Endodermal cell (in vitro differentiated cells): ENCODE measurements at regions not wholly inside any gene's neighbourhood (a gene's known extent, or its start where the extent isn't known, plus 50 kb on each side); places are given as distances from the start of the nearest gene placed in this dataset.
"Not testable (repeated sequence)": the region's sequence is repeated elsewhere in the genome, so short reads cannot be mapped to it uniquely, and the experiment has no call there.

ENCODE experiments used
- DNase-seq: peaks from one replicate; pipeline ENCODE4 v3.0.0-alpha.2; 2017
- H3K27ac ChIP-seq: 2 replicates; pipeline ENCODE4 v1.5.1; 2013; ENCODE audit warnings: mild to moderate bottlenecking, low read depth, low read length, moderate library complexity
- H3K27me3 ChIP-seq: 2 replicates; pipeline ENCODE4 v1.6.1; 2013; ENCODE audit warnings: mild to moderate bottlenecking, low read length, moderate library complexity; ENCODE audit not compliant: insufficient read depth, control insufficient read depth, poor library complexity, severe bottlenecking
- H3K36me3 ChIP-seq: 2 replicates; pipeline ENCODE4 v1.7.0; 2013; ENCODE audit warnings: mild to moderate bottlenecking, low read length, moderate library complexity; ENCODE audit not compliant: control insufficient read depth, insufficient read depth
- H3K4me1 ChIP-seq: one replicate; pipeline ENCODE4 v1.7.0; 2013; ENCODE audit warnings: low read length; ENCODE audit not compliant: control insufficient read depth, insufficient read depth
- H3K4me3 ChIP-seq: 2 replicates; pipeline ENCODE4 v1.5.1; 2013; ENCODE audit warnings: mild to moderate bottlenecking, low read length, moderate library complexity
- H3K9ac ChIP-seq: 2 replicates; pipeline ENCODE4 v1.6.1; 2013; ENCODE audit warnings: mild to moderate bottlenecking, low read length, moderate library complexity; ENCODE audit not compliant: poor library complexity, severe bottlenecking; ENCODE audit errors: extremely low read depth
- H3K9me3 ChIP-seq: 2 replicates; pipeline ENCODE4 v1.6.1; 2013; ENCODE audit warnings: mild to moderate bottlenecking, low read length, moderate library complexity; ENCODE audit not compliant: control insufficient read depth
- H3K27ac Mint-ChIP-seq: 2 replicates; pipeline ENCODE4 v1.8.0; 2020; ENCODE audit warnings: mixed read lengths
- H3K27me3 Mint-ChIP-seq: 2 replicates; pipeline ENCODE4 v1.8.0; 2021; ENCODE audit warnings: mild to moderate bottlenecking, mixed read lengths; ENCODE audit not compliant: insufficient read depth
- H3K36me3 Mint-ChIP-seq: 2 replicates; pipeline ENCODE4 v1.8.0; 2020; ENCODE audit warnings: low read depth, mixed read lengths
- H3K4me1 Mint-ChIP-seq: 2 replicates; pipeline ENCODE4 v1.8.0; 2020; ENCODE audit warnings: mixed read lengths
- H3K4me3 Mint-ChIP-seq: 2 replicates; pipeline ENCODE4 v1.8.0; 2020; ENCODE audit warnings: mild to moderate bottlenecking, moderate library complexity, mixed read lengths
- H3K9me3 Mint-ChIP-seq: 2 replicates; pipeline ENCODE4 v1.8.0; 2020; ENCODE audit warnings: mild to moderate bottlenecking, mixed read lengths
- WGBS, 2 experiments: methylation state at CpG; one replicate each; pipeline versions ENCODE4 v1.1.5 to v1.1.7; 2013; ENCODE audit warnings: missing lambda C conversion rate in 2 of 2, mixed read lengths in 1 of 2; ENCODE audit not compliant: insufficient coverage in 1 of 2, insufficient read length in 1 of 2; 5-methylcytosine and 5-hydroxymethylcytosine counted together
- TF ChIP-seq, protein P1 (sequence below): fragments of 200-600 bp; sonication (generic); conservative IDR thresholded peaks from 2 replicates; pipeline ENCODE4 v1.5.0; 2021; ENCODE audit warnings: antibody characterized with exemption, mild to moderate bottlenecking

DNA sequence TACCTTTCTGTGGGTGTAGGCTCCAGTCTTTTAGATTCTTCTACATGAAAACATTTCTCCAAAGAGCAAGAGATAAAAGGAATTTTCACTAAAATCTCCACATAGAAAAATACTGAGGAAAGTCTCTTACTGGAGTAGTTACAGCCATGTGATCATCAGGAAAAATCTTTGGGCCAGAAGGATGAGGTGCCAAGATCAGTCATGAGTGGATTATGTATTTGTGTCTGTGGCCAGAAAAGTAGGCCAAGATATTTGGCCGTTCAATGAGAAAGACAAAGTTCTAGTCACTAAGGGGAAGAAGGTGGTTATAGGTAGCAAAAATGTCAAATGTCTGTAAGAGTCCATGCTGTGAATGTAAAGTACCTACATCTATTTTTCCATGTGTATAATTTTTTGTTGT, 339.3 kb downstream of the NSUN3 start:
- Histone ChIP-seq H3K4me1 (peaks cover 8% of the 10 kb centered on the region), H3K27me3 (no peaks in the 10 kb centered on the region), H3K9me3 (no peaks in the 10 kb centered on the region), H3K27ac (no peak overlapping the region), H3K4me3 (no peak overlapping the region), H3K36me3 (no peaks in the 10 kb centered on the region), H3K9ac (no peak overlapping the region)
- Mint-ChIP-seq H3K4me1 (peaks cover 18% of the 10 kb centered on the region), H3K4me3 (no peak overlapping the region), H3K27ac (no peak overlapping the region), H3K9me3 (no peaks in the 10 kb centered on the region), H3K27me3 (no peaks in the 10 kb centered on the region), H3K36me3 (no peaks in the 10 kb centered on the region)
- 89% methylated on average over 1 of the region's 1 CpG; no CpG with 5 or more reads in 1 of the 2 experiments for WGBS, 2 experiments
- TF ChIP-seq, protein P1, sequence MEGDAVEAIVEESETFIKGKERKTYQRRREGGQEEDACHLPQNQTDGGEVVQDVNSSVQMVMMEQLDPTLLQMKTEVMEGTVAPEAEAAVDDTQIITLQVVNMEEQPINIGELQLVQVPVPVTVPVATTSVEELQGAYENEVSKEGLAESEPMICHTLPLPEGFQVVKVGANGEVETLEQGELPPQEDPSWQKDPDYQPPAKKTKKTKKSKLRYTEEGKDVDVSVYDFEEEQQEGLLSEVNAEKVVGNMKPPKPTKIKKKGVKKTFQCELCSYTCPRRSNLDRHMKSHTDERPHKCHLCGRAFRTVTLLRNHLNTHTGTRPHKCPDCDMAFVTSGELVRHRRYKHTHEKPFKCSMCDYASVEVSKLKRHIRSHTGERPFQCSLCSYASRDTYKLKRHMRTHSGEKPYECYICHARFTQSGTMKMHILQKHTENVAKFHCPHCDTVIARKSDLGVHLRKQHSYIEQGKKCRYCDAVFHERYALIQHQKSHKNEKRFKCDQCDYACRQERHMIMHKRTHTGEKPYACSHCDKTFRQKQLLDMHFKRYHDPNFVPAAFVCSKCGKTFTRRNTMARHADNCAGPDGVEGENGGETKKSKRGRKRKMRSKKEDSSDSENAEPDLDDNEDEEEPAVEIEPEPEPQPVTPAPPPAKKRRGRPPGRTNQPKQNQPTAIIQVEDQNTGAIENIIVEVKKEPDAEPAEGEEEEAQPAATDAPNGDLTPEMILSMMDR: no peak
- no peak for DNase-seq

DNA sequence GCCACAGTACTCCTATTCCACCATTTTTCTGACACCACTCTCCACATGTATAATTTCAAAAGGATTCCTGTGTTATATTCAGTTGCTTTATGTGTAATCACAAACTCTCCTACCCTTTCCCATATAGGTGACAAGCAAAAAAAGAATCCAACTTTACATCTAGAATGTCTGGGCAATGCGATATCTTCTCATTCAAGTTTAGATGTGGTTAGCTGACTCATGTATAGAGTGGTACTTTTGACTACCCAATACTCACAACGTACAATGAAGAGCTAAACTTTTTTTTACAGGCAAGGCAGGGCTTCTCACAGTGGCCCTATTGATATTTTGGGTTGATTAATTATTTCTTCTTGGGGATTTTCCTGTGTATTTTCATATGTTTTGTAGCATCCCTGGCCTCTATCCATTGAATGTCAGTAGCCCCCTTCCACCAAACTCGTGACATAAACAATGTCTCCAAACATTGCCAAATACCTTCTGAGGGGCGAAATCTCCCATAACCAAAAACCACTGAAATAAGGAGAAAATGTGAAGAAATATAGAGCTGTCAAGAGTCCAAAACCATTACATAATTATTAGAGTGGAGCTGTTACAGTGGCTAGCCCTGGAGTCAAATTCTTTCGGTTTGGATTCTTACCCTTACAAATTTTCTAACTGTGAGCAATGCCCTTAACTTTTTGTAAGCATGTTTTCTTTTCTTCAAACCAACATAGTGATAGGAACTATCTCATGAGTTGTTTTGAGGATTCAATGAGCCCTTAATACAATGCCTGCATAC, 342.6 kb downstream of the NSUN3 start:
- Mint-ChIP-seq H3K36me3 (no peaks in the 10 kb centered on the region), H3K27ac (no peak overlapping the region), H3K4me1 (peaks cover 24% of the 10 kb centered on the region), H3K27me3 (no peaks in the 10 kb centered on the region), H3K4me3 (no peak overlapping the region), H3K9me3 (no peaks in the 10 kb centered on the region)
- TF ChIP-seq, protein P1: no peak
- Histone ChIP-seq H3K27me3 (no peaks in the 10 kb centered on the region), H3K36me3 (no peaks in the 10 kb centered on the region), H3K27ac (no peak overlapping the region), H3K4me3 (no peak overlapping the region), H3K9me3 (no peaks in the 10 kb centered on the region), H3K9ac (no peak overlapping the region), H3K4me1 (peaks cover 3% of the 10 kb centered on the region)
- WGBS, 2 experiments: 99 to 100% methylated on average over 1 to 5 of the region's 5 CpGs
- DNase-seq: no peak

DNA sequence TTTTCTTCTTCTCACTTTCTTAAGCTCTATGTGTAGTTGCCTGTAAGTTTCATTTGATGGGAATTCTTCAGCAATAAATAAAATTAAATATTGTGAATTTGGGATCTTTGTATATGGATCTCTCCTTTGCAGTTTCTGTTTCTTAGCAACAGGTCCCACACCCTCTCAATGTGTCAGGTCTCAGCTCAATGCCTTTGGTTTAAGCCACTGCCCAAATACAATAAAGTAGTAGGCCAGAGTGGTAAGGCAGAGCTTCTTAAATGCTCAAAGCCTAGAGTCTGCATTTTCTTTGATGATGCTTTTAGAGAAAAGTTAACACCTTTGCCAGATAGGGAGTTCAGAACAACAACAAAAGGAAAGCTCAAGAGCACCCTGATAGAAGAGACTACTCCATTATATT, 343.7 kb downstream of the NSUN3 start:
- Histone ChIP-seq H3K4me1 (peaks cover 3% of the 10 kb centered on the region), H3K4me3 (no peak overlapping the region), H3K27me3 (no peaks in the 10 kb centered on the region), H3K9ac (no peak overlapping the region), H3K9me3 (no peaks in the 10 kb centered on the region), H3K27ac (no peak overlapping the region), H3K36me3 (no peaks in the 10 kb centered on the region)
- no peak overlapping the region for H3K4me3 Mint-ChIP-seq
- H3K9me3 Mint-ChIP-seq: no peaks in the 10 kb centered on the region
- H3K27ac Mint-ChIP-seq: no peak overlapping the region
- H3K4me1 Mint-ChIP-seq: peaks cover 24% of the 10 kb centered on the region
- no peaks in the 10 kb centered on the region for H3K27me3 Mint-ChIP-seq
- TF ChIP-seq, protein P1: no peak
- peak; percentile 40 for DNase-seq
- H3K36me3 Mint-ChIP-seq: no peaks in the 10 kb centered on the region

DNA sequence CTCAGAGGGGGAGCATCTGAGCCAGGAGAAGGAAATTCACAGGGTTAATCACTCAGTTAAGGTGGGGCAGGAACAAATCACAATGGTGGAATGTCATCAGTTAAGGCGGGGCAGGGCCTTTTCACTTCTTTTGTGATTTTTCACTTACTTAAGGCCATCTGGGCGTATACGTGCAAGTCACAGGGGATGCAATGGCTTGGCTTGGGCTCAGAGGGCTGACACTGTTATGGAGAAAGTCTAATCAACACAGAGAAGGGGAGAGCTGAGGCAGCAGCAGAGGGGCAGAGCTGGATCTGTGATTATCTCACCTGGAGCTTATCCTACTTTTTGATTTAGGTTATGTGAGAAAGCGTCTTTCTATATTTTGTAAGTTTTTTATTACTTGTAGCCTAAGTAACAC, 350.1 kb downstream of the NSUN3 start:
- not testable (repeated sequence) for H3K36me3 ChIP-seq, H3K4me3 ChIP-seq, H3K9ac ChIP-seq, H3K4me3 Mint-ChIP-seq, H3K36me3 Mint-ChIP-seq, H3K4me1 ChIP-seq, H3K27ac ChIP-seq, H3K9me3 ChIP-seq, H3K27me3 Mint-ChIP-seq, H3K27me3 ChIP-seq, H3K9me3 Mint-ChIP-seq
- WGBS, 2 experiments: 80 to 83% methylated on average over 2 to 3 of the region's 4 CpGs
- peak overlapping the region; percentile 74 for H3K27ac Mint-ChIP-seq
- H3K4me1 Mint-ChIP-seq: peaks cover 17% of the 10 kb centered on the region
- DNase-seq: peak; percentile 56
